WTC11 (cell line): ENCODE measurements at regions not wholly inside any gene's neighbourhood (a gene's known extent, or its start where the extent isn't known, plus 50 kb on each side); places are given as distances from the start of the nearest gene placed in this dataset.

Source experiments
- ATAC-seq: fragments of 200-7000 bp; cut with Tn5 transposase; 2 replicates; pipeline ENCODE4 v1.10.0; 2021; ENCODE audit warnings: mild to moderate bottlenecking, moderate library complexity
- CTCF ChIA-PET: fragments of 300-600 bp; sonication (Branson Sonifier 250); formaldehyde crosslinking; loops from one replicate; lab custom pipeline; 2021; ENCODE audit warnings: antibody characterized with exemption; lab: Charles Lee
- POLR2A ChIA-PET: fragments of 350-600 bp; sonication (Branson Sonifier 250); formaldehyde crosslinking; loops from one replicate; lab custom pipeline; 2021; ENCODE audit warnings: antibody characterized with exemption; lab: Charles Lee
- DNase-seq: peaks from one replicate; pipeline ENCODE4 v3.0.0; 2021; ENCODE audit warnings: low spot score
- H3K27ac Mint-ChIP-seq: 2 replicates; pipeline ENCODE4 v1.8.0; 2021; ENCODE audit warnings: mixed read lengths
- H3K27me3 Mint-ChIP-seq: 2 replicates; pipeline ENCODE4 v1.8.0; 2021; ENCODE audit warnings: low read depth, mild to moderate bottlenecking, moderate library complexity, mixed read lengths
- H3K36me3 Mint-ChIP-seq: 2 replicates; pipeline ENCODE4 v1.8.0; 2021; ENCODE audit warnings: mixed read lengths
- H3K4me1 Mint-ChIP-seq: 2 replicates; pipeline ENCODE4 v1.8.0; 2022; ENCODE audit warnings: mixed read lengths
- H3K4me3 Mint-ChIP-seq: 2 replicates; pipeline ENCODE4 v1.8.0; 2021; ENCODE audit warnings: mild to moderate bottlenecking, moderate library complexity, mixed read lengths
- H3K9me3 Mint-ChIP-seq: 2 replicates; pipeline ENCODE4 v1.8.0; 2021; ENCODE audit warnings: mixed read lengths
- ELF4 ChIP-seq: sonication (generic); formaldehyde crosslinking; IDR thresholded peaks from 2 replicates; pipeline ENCODE4 v1.8.1; 2022; ENCODE audit warnings: low read depth, mild to moderate bottlenecking, moderate library complexity, missing genetic modification reagents
- FOXJ3 ChIP-seq: sonication (generic); formaldehyde crosslinking; IDR thresholded peaks from 2 replicates; pipeline ENCODE4 v1.9.0; 2021; ENCODE audit warnings: missing genetic modification reagents, mild to moderate bottlenecking, borderline replicate concordance
- FOXK1 ChIP-seq: sonication (generic); formaldehyde crosslinking; IDR thresholded peaks from 2 replicates; pipeline ENCODE4 v1.8.0; 2022; ENCODE audit warnings: mild to moderate bottlenecking, moderate library complexity, missing genetic modification reagents
- GRHL2 ChIP-seq: fragments of 250-450 bp; sonication (Bioruptor Pico); IDR thresholded peaks from 2 replicates; pipeline ENCODE4 v1.8.0; 2022; ENCODE audit warnings: mild to moderate bottlenecking, moderate library complexity; ENCODE audit not compliant: insufficient replicate concordance, severe bottlenecking
- IRF2 ChIP-seq: sonication (generic); formaldehyde crosslinking; IDR thresholded peaks from 2 replicates; pipeline ENCODE4 v1.8.0; 2022; ENCODE audit warnings: low read depth, missing genetic modification reagents, borderline replicate concordance
- MXD4 ChIP-seq: fragments of 250-450 bp; sonication (Bioruptor Pico); IDR thresholded peaks from 2 replicates; pipeline ENCODE4 v1.8.0; 2021; ENCODE audit warnings: mild to moderate bottlenecking, moderate library complexity, borderline replicate concordance
- NR1H2 ChIP-seq: sonication (generic); formaldehyde crosslinking; IDR thresholded peaks from 2 replicates; pipeline ENCODE4 v1.9.0; 2021; ENCODE audit warnings: mild to moderate bottlenecking, moderate library complexity, missing genetic modification reagents
- PRDM15 ChIP-seq: sonication (generic); formaldehyde crosslinking; IDR thresholded peaks from 2 replicates; pipeline ENCODE4 v1.8.0; 2022; ENCODE audit warnings: missing genetic modification reagents
- PREB ChIP-seq: sonication (generic); formaldehyde crosslinking; IDR thresholded peaks from 2 replicates; pipeline ENCODE4 v1.8.1; 2022; ENCODE audit warnings: mild to moderate bottlenecking, missing genetic modification reagents, moderate library complexity, borderline replicate concordance
- TCF7 ChIP-seq: sonication (generic); formaldehyde crosslinking; IDR thresholded peaks from 2 replicates; pipeline ENCODE4 v1.8.0; 2022; ENCODE audit warnings: mild to moderate bottlenecking, low read depth, missing genetic modification reagents, moderate library complexity
- TEAD1 ChIP-seq: sonication (generic); formaldehyde crosslinking; IDR thresholded peaks from 2 replicates; pipeline ENCODE4 v1.8.0; 2022; ENCODE audit warnings: mild to moderate bottlenecking, missing genetic modification reagents
- TP53 ChIP-seq: sonication (generic); formaldehyde crosslinking; IDR thresholded peaks from 2 replicates; pipeline ENCODE4 v1.8.1; 2023; ENCODE audit warnings: mild to moderate bottlenecking, missing genetic modification reagents
- ZMAT4 ChIP-seq: fragments of 250-450 bp; sonication (Bioruptor Pico); IDR thresholded peaks from 2 replicates; pipeline ENCODE4 v1.9.0; 2021; ENCODE audit warnings: mild to moderate bottlenecking
- ZNF138 ChIP-seq: sonication (generic); formaldehyde crosslinking; conservative IDR thresholded peaks from 2 replicates; pipeline ENCODE4 v1.8.1; 2022; ENCODE audit warnings: mild to moderate bottlenecking, moderate library complexity, missing genetic modification reagents
- ZNF532 ChIP-seq: fragments of 250-450 bp; sonication (Bioruptor Pico); IDR thresholded peaks from 2 replicates; pipeline ENCODE4 v1.9.0; 2021; ENCODE audit warnings: mild to moderate bottlenecking, borderline replicate concordance

- Mint-ChIP-seq H3K9me3 (no peaks in the 10 kb centered on the region), H3K36me3 (no peaks in the 10 kb centered on the region), H3K4me3 (no peak overlapping the region), H3K4me1 (peaks cover 5% of the 10 kb centered on the region; the same call in 1 of the 2 replicates), H3K27me3 (no peaks in the 10 kb centered on the region), H3K27ac (no peak overlapping the region)
- DNase-seq (no peak), ATAC-seq (no peak)
- ChIA-PET POLR2A (interaction anchor here (0.5 kb wide), 1 partner anchor 8 kb away, joined by 3 read pairs; no protein-coding TSS in a partner anchor), CTCF (no interaction called here)
- TF ChIP-seq PRDM15 (CRISPR knock-in tag) (no peak), ZMAT4 (CRISPR knock-in tag) (no peak), MXD4 (CRISPR knock-in tag) (no peak), TEAD1 (CRISPR knock-in tag) (no peak), ZNF138 (CRISPR knock-in tag) (no peak), NR1H2 (CRISPR knock-in tag) (no peak), GRHL2 (CRISPR knock-in tag) (no peak), TP53 (no peak), ZNF532 (CRISPR knock-in tag) (no peak), FOXK1 (no peak), PREB (no peak), IRF2 (CRISPR knock-in tag) (no peak), FOXJ3 (CRISPR knock-in tag) (no peak), ELF4 (CRISPR knock-in tag) (no peak), TCF7 (CRISPR knock-in tag) (no peak)
These were observed 149.3 kb downstream of the GJA1 start for GRCh38 chr6:121584586-121585369.
